Activated naive CD8-positive, alpha-beta T cell treated with anti-CD3 and anti-CD28 coated beads for 36 hours (primary cell): ENCODE measurements at regions not wholly inside any gene's neighbourhood (a gene's known extent, or its start where the extent isn't known, plus 50 kb on each side); places are given as distances from the start of the nearest gene placed in this dataset.

Experiments used
- DNase-seq: peaks from one replicate; pipeline ENCODE4 v3.0.0; 2021
- H3K27ac Mint-ChIP-seq: one replicate; pipeline ENCODE4 v1.8.0; 2022; ENCODE audit warnings: mild to moderate bottlenecking, moderate library complexity, mixed read lengths
- H3K27me3 Mint-ChIP-seq: one replicate; pipeline ENCODE4 v1.8.0; 2022; ENCODE audit warnings: mild to moderate bottlenecking, mixed read lengths
- H3K36me3 Mint-ChIP-seq: one replicate; pipeline ENCODE4 v1.8.0; 2021; ENCODE audit warnings: mild to moderate bottlenecking, mixed read lengths
- H3K4me1 Mint-ChIP-seq: one replicate; pipeline ENCODE4 v1.8.0; 2021; ENCODE audit warnings: mixed read lengths
- H3K4me3 Mint-ChIP-seq: one replicate; pipeline ENCODE4 v1.8.0; 2022; ENCODE audit warnings: mild to moderate bottlenecking, moderate library complexity, mixed read lengths
- H3K9me3 Mint-ChIP-seq: one replicate; pipeline ENCODE4 v1.8.0; 2022; ENCODE audit warnings: mixed read lengths

- Mint-ChIP-seq H3K27me3 (peaks cover 3% of the 10 kb centered on the region), H3K4me1 (no peaks in the 10 kb centered on the region), H3K9me3 (no peaks in the 10 kb centered on the region), H3K27ac (no peak overlapping the region), H3K36me3 (no peaks in the 10 kb centered on the region), H3K4me3 (no peak overlapping the region)
- DNase-seq = no peak
These were observed 75.9 kb upstream of the TMEM164 start for GRCh38 chrX:109926743-109927662.

- Mint-ChIP-seq H3K4me1 (no peaks in the 10 kb centered on the region), H3K4me3 (no peak overlapping the region), H3K36me3 (no peaks in the 10 kb centered on the region), H3K27ac (no peak overlapping the region), H3K9me3 (no peaks in the 10 kb centered on the region), H3K27me3 (no peaks in the 10 kb centered on the region)
- no peak for DNase-seq
These were observed 75.1 kb upstream of the TMEM164 start for GRCh38 chrX:109927663-109928273.

- Mint-ChIP-seq H3K4me3 (no peak overlapping the region), H3K27me3 (no peaks in the 10 kb centered on the region), H3K27ac (no peak overlapping the region), H3K4me1 (no peaks in the 10 kb centered on the region), H3K9me3 (no peaks in the 10 kb centered on the region), H3K36me3 (no peaks in the 10 kb centered on the region)
- DNase-seq = no peak
These were observed 74.1 kb upstream of the TMEM164 start for GRCh38 chrX:109928596-109929335.

DNA sequence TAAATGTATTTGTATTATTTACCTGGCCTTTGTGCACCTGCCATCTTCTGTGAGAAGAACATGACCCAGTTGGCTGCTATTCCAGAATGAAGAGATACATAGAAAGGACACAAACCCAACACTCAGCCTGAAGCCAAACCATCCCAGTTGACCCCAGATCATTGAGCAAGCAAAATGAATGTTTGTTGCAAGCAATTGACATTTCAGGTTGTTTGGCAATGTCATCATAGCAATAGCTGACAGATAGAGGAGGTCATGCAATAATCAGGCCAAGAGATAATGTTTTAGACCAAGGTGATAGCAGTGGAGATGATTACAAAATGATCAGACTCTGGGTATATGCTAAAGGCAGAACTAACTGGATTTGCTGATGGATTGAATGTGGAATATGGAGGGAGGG lies 71.2 kb upstream of the TMEM164 start:
- H3K4me1 Mint-ChIP-seq = no peaks in the 10 kb centered on the region
- no peaks in the 10 kb centered on the region for H3K36me3 Mint-ChIP-seq
- no peak for DNase-seq
- H3K27me3 Mint-ChIP-seq = no peaks in the 10 kb centered on the region
- no peaks in the 10 kb centered on the region for H3K9me3 Mint-ChIP-seq
- H3K4me3 Mint-ChIP-seq = no peak overlapping the region
- no peak overlapping the region for H3K27ac Mint-ChIP-seq

DNA sequence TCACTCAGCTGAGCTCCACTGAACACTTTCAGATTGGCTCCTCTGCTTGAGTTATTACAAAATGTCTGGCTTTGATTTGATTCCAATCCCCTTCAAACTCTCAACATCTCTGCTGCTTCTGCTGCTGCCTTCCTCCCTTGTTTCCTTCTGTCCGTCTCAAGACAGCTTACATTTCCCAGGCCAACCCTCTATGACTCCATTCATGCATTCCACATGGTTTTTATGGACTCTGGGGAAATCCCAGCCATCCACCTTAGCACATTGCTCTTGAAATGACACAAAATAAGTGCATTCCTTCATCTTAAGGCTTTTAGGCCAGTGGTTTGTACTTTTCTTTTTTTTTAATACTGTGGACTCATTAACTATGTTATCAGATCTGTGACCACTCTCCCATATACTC lies 68.5 kb upstream of the TMEM164 start:
- Mint-ChIP-seq H3K36me3 (no peaks in the 10 kb centered on the region), H3K27me3 (no peaks in the 10 kb centered on the region), H3K27ac (no peak overlapping the region), H3K4me3 (no peak overlapping the region), H3K9me3 (no peaks in the 10 kb centered on the region), H3K4me1 (no peaks in the 10 kb centered on the region)
- no peak for DNase-seq

GRCh38 chrX:109934935-109935334 lies 68.0 kb upstream of the TMEM164 start:
- Mint-ChIP-seq H3K4me1 (no peaks in the 10 kb centered on the region), H3K36me3 (no peaks in the 10 kb centered on the region)
- DNase-seq = no peak

GRCh38 chrX:109936114-109936513 lies 66.8 kb upstream of the TMEM164 start:
- Mint-ChIP-seq H3K4me3 (no peak overlapping the region), H3K4me1 (no peaks in the 10 kb centered on the region), H3K9me3 (no peaks in the 10 kb centered on the region), H3K27ac (no peak overlapping the region), H3K27me3 (no peaks in the 10 kb centered on the region), H3K36me3 (no peaks in the 10 kb centered on the region)
- DNase-seq = no peak

More at GRCh38 chrX:109934935-109935334, 68.0 kb upstream of the TMEM164 start:
- no peak overlapping the region for H3K4me3 Mint-ChIP-seq
- H3K27ac Mint-ChIP-seq = no peak overlapping the region
- no peaks in the 10 kb centered on the region for H3K9me3 Mint-ChIP-seq
- no peaks in the 10 kb centered on the region for H3K27me3 Mint-ChIP-seq

- Mint-ChIP-seq H3K4me3 (no peak overlapping the region), H3K27ac (no peak overlapping the region), H3K36me3 (no peaks in the 10 kb centered on the region), H3K4me1 (no peaks in the 10 kb centered on the region), H3K27me3 (no peaks in the 10 kb centered on the region), H3K9me3 (no peaks in the 10 kb centered on the region)
- no peak for DNase-seq
These were observed 66.3 kb upstream of the TMEM164 start for GRCh38 chrX:109936598-109936997.

DNA sequence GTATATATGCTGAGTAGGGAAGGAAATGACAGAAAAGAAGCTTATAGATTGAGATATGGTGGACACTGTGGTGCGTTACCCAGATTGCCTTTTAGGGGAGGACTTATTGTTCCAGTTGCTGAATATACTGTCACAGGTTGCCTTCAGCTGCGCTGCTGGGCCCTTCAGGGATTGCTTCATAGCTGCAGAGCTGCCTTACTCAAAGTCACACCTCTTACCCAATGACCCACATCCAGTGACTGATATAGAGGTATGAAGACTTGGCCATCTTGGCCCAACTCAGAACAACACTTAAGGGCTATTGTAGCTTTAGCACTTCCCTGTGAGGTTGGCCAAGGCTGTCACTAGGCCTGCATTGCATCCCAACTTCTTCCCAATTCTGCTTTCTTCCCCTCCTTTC lies 63.4 kb upstream of the TMEM164 start:
- Mint-ChIP-seq H3K4me3 (no peak overlapping the region), H3K27me3 (no peaks in the 10 kb centered on the region), H3K4me1 (no peaks in the 10 kb centered on the region), H3K9me3 (no peaks in the 10 kb centered on the region), H3K36me3 (no peaks in the 10 kb centered on the region), H3K27ac (no peak overlapping the region)
- DNase-seq = no peak

- Mint-ChIP-seq H3K9me3 (no peaks in the 10 kb centered on the region), H3K27me3 (no peaks in the 10 kb centered on the region), H3K27ac (no peak overlapping the region), H3K36me3 (no peaks in the 10 kb centered on the region), H3K4me3 (no peak overlapping the region), H3K4me1 (no peaks in the 10 kb centered on the region)
- DNase-seq = no peak
These were observed 62.5 kb upstream of the TMEM164 start for GRCh38 chrX:109940411-109940810.

DNA sequence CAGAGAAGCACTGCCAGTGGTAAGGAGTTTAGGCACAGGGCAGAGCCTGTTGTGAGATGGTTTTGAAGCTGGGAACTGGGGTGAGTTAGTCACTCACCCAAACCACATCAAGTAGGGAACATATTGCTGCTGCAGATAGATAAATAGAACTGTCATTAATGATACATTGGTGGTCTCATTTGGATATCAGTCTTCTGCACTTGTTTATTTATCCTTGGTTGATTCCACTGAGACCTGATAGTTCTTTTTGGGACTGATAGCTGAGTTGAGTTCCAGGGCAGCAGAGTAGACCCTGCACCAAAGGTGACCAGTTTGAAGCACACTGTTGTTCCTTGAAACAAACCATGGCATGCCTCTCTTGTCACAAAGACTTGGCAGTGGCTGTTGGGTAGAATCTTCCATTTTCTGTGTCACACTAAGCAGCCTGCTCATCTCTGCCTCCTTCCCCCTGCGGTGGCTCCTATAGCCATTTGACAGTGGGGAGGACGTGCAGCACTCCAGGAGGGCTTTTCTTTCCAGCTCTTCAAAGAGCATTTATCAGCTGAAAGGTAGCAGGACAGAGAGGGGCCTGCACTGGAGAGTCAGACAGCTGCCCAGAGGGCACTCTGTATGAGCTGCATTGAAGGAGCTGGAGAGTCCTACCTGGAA lies 59.7 kb upstream of the TMEM164 start:
- Mint-ChIP-seq H3K27me3 (no peaks in the 10 kb centered on the region), H3K4me1 (no peaks in the 10 kb centered on the region), H3K4me3 (no peak overlapping the region), H3K27ac (no peak overlapping the region), H3K9me3 (no peaks in the 10 kb centered on the region), H3K36me3 (no peaks in the 10 kb centered on the region)
- no peak for DNase-seq

- no peak for DNase-seq
- Mint-ChIP-seq H3K36me3 (no peaks in the 10 kb centered on the region), H3K4me1 (no peaks in the 10 kb centered on the region), H3K27ac (no peak overlapping the region), H3K4me3 (no peak overlapping the region), H3K27me3 (no peaks in the 10 kb centered on the region), H3K9me3 (no peaks in the 10 kb centered on the region)
These were observed 59.2 kb upstream of the TMEM164 start for GRCh38 chrX:109943740-109944092.

GRCh38 chrX:109952050-109952449 lies 50.9 kb upstream of the TMEM164 start:
- no peaks in the 10 kb centered on the region for H3K9me3 Mint-ChIP-seq
- no peaks in the 10 kb centered on the region for H3K27me3 Mint-ChIP-seq
- no peak overlapping the region for H3K27ac Mint-ChIP-seq
- no peak overlapping the region for H3K4me3 Mint-ChIP-seq
- no peaks in the 10 kb centered on the region for H3K36me3 Mint-ChIP-seq
- H3K4me1 Mint-ChIP-seq = no peaks in the 10 kb centered on the region
- DNase-seq = no peak

DNA sequence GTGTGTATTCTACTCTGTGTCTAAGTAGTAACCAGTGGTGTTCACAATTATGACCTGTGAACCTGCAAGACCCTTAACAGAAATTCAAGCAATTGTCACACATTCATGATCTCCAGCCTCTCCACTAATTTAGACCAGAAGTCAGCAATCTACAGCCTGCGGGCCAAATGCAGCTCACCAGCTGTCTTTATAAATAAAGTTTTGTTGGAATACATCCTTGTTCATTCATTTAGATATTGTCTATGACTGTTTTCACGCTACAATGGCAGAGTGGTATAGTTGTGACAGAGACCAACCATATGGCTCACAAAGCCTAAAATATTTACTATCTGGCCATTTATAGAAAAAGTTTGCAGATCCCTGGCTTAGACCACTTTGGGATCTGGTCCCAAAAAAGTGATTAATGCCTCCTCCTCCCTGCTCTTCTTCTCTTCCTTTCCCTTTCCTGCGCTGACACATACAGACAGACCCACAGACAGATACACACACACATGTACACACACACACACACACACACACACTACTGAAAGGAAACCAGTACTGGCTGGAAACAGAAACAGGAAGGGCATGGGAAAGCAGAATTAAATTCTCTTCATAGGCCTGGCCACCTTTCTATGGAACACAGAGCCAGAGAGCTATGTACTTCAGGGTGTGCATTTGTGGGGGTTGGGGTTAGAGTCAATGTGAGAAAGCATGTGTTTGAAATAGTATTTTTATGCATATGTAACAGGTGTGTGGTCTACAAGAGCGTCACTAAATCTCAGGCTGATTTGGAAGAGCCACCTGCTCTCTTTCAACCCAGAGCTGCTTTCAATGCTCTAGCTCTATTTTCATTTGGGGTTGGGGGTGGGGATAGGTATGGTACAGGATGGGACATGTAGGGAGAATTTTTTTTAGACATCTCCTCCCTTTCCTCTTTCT lies 49.7 kb upstream of the TMEM164 start:
- Mint-ChIP-seq H3K4me3 (no peak overlapping the region), H3K36me3 (no peaks in the 10 kb centered on the region), H3K27me3 (no peaks in the 10 kb centered on the region), H3K27ac (no peak overlapping the region), H3K9me3 (no peaks in the 10 kb centered on the region), H3K4me1 (no peaks in the 10 kb centered on the region)
- no peak for DNase-seq
